HG02973 (cell line): ENCODE measurements at regions not wholly inside any gene's neighbourhood (a gene's known extent, or its start where the extent isn't known, plus 50 kb on each side); places are given as distances from the start of the nearest gene placed in this dataset.
"Not testable (repeated sequence)": the region's sequence is repeated elsewhere in the genome, so short reads cannot be mapped to it uniquely, and the experiment has no call there.

Experiments
- ATAC-seq: cut with Tn5 transposase; IDR thresholded peaks from one replicate; pipeline ENCODE4 v1.9.1; 2021; ENCODE audit warnings: moderate library complexity; ENCODE audit not compliant: unreplicated experiment

DNA sequence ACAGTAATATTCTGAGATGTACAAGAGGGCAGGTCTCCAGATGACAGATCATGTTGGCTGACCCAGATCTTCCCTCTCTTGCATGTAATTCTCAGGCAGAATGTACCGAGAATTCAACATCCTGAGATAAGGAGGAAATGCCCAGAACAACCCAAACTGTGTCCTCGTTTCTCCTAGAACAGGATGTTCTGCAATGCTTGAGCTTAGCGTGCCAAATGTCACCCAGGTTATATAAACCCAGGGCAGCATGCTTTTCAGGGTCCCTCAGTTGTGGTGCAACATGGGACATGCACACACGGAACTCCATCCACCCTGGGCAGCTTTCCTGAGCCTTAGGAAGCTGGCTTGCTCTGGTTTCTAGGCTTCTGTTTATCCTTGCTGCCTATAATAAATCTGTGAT is 102.1 kb upstream of the CMC1 start:
- ATAC-seq, result no peak

DNA sequence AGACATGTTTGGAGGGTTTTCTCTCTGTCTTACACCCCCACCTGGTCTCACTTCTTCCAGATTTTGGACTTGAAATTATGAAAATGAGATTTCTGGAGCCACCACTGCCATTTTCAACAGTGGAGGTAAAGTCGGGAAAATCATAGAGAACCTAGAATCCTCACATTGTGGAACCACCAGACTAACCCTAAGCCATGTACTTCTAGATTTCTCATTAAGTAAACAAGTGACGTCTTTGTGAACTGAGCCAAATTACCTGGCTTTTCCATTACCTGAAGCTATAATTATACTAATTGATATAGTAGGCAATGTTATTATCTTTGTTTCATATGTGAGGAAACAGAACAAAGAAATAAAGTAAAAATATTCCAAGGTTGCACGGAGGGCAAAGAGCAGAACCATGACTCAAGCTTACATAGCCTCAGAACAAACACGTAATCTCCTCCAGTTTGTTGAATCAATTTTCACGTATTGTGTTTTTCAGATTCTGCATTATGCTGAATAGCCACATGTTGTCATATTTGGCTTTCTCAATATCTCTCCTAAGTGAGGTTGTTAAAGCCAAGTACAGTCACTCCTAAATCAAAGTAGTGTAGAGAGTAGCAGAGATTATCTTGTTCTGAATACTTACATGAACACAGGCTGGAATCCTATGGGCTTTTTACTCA is 101.3 kb upstream of the CMC1 start:
- ATAC-seq, result no peak

DNA sequence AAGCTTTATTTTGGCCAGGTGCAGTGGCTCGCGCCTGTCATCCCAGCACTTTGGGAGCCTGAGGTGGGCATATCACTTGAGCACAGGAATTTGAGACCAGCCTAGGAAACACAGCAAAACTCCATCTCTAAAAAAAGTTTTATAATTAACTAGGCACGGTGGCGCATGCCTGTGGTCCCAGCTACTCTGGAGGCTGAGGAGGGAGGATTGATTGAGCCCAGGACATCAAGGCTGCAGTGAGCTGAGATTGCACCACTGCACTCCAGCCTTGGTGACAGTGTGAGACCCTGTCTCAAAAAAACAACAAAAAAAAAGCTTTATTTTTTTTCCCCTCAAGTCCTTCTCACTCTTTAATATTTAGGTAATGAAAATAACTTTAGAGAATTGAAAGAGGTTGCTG is 100.8 kb upstream of the CMC1 start:
- no peak for ATAC-seq

DNA sequence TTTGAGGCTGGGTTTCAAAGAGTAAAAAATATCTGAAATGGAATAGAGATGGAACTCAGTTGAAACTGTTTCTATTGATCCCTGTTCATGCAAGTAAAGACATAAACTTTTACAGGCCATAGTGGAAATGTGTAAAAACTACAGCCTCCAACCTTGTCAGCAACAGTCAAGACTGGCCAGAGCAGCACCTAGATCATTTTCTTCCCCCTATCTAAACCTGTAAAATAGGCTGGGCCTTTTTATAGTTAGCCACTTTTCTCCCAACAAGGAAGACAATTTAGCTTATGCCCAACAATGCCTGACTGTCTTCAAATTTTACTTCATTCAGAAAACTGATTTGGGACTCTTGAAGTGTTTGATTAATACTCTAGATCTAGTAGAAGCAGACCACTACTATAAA is 91.5 kb upstream of the CMC1 start:
- ATAC-seq, result no peak

DNA sequence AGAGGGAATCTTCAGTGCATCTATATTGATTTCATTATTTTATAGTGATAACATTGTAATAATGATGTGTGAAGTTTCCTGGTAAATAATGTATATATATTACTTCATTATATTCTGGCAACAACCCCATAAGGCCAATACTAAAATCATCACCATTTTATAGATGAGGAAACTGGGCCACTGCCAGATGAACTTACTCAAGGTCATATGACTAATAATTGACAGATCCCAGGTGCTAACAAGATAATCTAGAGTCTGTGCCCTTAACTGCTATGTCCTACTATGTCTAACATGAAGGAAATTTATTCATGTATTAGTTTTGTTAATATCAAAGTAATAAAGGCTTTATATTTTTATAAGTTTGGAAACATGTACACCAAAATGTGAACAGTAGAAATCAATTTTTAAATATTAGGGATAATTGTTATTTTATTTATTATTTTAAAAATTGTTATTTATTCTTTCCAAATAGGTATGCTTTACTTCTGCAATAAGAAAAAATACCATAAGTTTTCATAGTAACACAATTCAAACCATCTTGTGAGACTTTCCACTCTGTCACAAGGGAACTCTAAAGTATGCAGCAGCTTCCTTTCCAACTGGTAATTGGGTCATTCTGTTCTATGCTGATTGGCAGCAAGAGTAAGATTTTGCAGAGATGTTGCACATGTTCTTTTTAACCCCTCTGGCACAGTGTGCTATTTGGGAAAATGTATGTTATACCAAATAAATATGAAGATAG is 90.8 kb upstream of the CMC1 start:
- no peak for ATAC-seq

DNA sequence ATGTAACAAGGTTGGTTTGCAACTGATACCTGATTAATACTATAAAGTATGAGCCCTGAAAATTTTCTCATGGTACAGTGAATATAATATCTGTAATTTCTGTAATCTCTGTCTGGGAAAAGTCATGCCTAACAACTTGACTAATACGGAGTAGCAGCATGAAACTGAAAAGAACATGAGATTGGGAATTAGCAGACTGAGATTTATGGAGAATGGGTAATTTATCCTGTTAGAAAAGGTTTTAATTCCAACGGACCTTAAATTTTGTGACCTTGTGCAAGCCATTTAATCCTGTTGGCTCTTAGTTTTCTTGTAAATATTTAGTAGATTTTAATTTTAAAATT is 90.2 kb upstream of the CMC1 start:
- no peak for ATAC-seq

DNA sequence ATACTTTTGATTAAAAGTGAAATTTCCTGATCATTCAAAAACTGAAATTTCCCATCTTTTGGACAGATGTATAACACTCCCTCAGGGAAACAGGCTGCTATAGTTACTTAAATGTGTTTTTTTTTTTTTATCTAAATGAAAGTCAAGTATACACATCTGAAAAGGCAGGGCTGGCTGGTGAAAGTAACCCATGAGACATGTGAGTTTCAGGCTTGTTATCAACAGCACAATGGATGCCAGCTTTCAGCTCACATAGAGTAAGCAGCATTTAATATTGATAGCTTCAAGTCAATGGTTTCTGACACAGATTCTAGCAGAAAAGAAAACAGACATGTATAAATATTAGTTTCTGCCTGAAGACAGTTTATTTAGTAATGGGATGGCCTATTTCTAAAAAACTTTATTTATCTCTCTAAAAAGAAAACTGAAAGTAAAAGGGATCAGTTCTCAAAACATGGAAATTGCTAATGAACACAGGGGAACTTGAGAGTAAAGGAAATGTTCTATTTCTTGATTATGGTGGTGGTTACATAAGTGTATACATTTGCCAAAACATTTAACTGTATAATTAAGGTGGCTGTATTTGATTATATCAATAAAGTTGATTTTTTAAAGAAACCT is 89.7 kb upstream of the CMC1 start:
- ATAC-seq, result peak; percentile 91

DNA sequence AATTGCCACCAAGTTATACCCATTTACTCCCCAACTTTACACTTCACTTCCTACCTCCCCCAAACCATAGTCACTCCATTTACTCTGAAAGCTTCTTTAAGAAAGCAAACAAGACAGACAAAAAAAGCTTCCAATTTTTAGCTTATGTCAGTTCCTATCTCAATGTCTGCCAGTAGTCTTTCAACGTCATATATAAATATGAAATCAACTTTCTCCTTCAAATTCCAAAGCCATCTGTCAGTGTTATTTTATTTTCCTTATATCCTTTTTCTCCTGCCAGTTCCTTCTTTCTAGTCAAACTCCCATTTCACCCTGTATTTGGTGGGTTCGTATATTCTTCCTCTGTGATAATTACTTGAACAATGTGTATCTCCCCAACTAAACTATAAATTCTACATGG is 85.8 kb upstream of the CMC1 start:
- ATAC-seq, result no peak

DNA sequence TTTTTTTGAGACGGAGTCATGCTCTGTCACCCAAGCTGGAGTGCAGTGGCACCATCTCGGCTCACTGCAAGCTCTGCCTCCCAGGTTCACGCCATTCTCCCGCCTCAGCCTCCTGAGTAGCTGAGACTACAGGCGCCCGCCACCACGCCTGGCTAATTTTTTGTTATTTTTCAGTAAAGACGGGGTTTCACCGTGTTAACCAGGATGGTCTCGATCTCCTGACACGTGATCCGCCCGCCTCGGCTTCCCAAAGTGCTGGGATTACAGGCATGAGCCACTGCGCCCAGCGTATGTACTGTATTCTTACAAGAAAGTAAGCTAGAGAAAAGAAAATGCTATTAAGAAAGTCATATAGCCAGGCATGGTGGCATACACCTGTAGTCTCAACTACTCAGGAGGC is 84.8 kb upstream of the CMC1 start:
- not testable (repeated sequence) for ATAC-seq

DNA sequence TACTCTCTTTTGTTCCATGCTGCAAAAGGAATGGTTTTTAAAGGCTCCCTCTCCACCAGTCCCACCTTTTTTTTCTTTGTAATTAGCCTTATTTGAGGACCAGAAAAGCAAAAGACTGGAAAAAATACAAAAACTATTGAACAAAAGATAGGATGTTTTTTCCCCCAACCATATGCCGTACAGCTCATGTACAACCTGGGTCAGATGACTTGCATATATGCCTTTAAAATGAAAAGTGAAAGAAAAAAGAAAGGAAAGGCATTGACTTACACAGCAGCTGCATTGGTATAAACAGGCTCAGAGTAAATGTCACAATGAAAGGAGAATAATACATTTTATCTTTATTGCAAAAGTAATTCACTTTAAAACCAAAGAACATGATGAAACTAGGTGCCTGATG is 69.5 kb upstream of the CMC1 start:
- no peak for ATAC-seq

DNA sequence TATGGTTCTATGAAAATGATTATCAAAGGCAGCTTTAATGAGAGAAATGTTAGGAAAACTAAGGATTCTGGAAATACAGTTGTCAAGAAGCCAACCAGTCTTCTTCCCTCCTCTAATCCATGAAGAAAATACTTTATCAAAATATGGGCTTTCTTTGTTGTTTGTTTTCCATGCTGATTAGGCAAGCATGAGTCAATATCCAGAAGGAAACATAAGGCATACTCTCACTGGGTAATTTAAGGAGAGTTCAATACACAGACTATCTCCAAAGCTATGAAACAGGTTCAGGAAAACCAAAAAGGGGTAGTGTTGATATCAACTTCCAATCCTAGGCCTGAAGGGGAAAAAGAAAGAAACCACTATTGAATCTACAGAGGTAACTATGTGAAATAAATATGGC is 68.7 kb upstream of the CMC1 start:
- no peak for ATAC-seq

DNA sequence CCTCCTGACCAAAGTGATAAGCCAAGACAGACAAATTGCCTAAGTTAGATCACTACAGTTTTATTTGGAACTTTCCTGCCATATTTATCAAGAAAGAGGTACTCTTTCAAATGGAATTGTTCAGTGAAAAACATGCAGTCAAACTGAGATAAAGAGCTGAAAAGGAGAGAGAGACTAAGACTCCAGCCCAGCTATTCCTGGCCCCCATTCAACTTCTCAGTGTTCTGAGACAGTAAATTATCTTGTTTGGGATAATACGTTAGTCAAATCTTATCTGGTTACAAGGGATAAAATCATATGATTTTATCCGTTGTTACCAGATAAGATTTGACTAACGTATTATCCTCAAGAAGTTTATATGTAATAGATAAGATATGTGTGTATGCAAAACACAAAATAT is 67.6 kb upstream of the CMC1 start:
- no peak for ATAC-seq

DNA sequence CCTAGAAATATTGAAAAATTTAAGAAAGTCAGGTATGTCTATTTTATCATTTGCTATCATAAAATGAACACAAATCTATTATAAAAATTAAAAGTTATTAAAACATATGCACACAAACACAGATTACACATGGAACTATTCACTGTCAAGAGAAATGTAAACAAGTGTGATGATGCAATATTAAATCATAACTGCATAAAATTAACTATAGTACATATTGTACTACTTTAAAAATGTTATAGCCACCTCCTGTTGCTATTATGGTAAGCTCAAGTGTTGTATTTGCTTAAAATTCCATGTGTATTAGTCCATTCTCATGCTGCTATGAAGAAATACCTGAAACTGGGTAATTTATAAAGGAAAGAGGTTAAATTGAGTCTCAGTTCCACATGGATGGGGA is 54.7 kb upstream of the CMC1 start:
- no peak for ATAC-seq

DNA sequence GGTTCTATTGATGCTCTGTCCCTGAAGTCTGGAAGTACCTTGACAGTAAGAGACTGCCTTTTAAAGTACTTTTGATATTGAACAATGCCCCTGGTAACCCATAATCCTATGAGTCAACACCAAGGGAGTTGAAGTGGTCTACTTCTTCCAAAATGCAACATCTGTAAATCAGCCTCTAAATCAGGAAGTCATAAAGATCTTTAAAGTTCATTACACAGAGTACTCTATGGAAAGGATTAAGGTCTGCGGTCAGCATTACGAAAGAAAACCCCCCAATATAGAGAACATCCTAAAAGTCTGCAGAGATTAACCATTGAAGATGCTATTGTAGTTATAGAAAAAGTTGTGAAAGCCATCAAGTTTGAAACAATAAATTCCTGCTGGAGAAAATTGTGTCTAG is 52.7 kb upstream of the CMC1 start:
- no peak for ATAC-seq

DNA sequence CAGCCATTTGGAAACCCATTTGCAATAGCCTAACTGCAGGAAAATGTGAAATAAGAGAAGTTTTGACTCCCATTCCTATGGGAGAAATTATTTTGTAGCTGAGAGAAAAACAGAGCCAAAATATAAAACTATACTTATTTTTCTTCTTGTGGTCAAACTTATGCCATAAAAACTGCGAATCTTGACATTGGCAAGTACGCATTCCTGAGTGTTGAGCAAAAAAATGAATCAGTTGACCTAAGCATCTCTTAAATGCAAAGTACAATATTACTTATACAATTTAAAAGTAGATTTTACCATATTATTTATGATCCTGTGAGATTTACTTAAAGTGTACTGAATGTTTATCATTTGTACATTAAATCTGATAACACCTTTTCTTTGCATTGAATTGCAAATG is 50.1 kb upstream of the CMC1 start:
- ATAC-seq, result no peak
